NT2/D1 (cell line): ENCODE measurements at regions not wholly inside any gene's neighbourhood (a gene's known extent, or its start where the extent isn't known, plus 50 kb on each side); places are given as distances from the start of the nearest gene placed in this dataset.

Experiments used
- SUZ12 ChIP-seq: IDR thresholded peaks from 2 replicates; pipeline ENCODE4 v1.6.1; 2011; ENCODE audit not compliant: insufficient read length, insufficient read depth; ENCODE audit errors: extremely low read depth
- ZNF274 ChIP-seq: IDR thresholded peaks from 2 replicates; pipeline ENCODE4 v1.6.1; 2011; ENCODE audit warnings: mild to moderate bottlenecking, low read depth, low read length

DNA sequence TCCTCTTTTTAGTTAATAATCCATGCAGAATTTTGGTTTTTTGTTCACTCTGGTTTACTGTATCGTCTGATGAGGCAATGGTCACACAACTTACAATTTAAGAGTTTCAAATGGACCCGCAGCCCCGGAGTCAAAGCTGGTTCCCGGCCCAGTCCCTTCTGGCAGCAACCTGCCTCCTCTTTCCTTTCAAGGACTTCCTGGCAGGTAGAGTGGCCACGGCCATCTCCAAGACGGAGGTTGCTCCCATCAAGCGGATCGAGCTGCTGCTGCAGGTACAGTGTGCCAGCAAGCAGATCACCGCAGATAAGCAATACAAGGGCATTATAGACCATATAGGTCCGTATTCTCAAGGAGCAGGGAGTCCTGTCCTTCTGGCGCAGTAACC lies 218.2 kb downstream of the GJA1 start:
- TF ChIP-seq SUZ12 (no peak), ZNF274 (no peak)
